NCI-H2107 treated with DMSO at 0.1 percent for 48 hours (cell line): ENCODE measurements at regions not wholly inside any gene's neighbourhood (a gene's known extent, or its start where the extent isn't known, plus 50 kb on each side); places are given as distances from the start of the nearest gene placed in this dataset.
"Not testable (repeated sequence)": the region's sequence is repeated elsewhere in the genome, so short reads cannot be mapped to it uniquely, and the experiment has no call there.

Experiments used
- DNase-seq: peaks from one replicate; lab custom pipeline; 2025; ENCODE audit not compliant: unreplicated experiment; lab: John Stamatoyannopoulos, UW

GRCh38 chr13:70541451-70541850, 433.2 kb upstream of the KLHL1 start:
- DNase-seq: no peak

- DNase-seq: no peak
Observed at GRCh38 chr13:70534466-70534865, 426.2 kb upstream of the KLHL1 start.

GRCh38 chr13:70529652-70530051, 421.4 kb upstream of the KLHL1 start:
- DNase-seq: no peak

GRCh38 chr13:70527599-70527998, 419.3 kb upstream of the KLHL1 start:
- DNase-seq: no peak

- no peak for DNase-seq
Observed at GRCh38 chr13:70523622-70524021, 415.4 kb upstream of the KLHL1 start.

GRCh38 chr13:70520275-70521036, 412.2 kb upstream of the KLHL1 start:
- DNase-seq: no peak

- DNase-seq: no peak
Observed at GRCh38 chr13:70518081-70518480, 409.8 kb upstream of the KLHL1 start.

- no peak for DNase-seq
Observed at GRCh38 chr13:70516226-70516625, 408.0 kb upstream of the KLHL1 start.

- not testable (repeated sequence) for DNase-seq
Observed at GRCh38 chr13:70511861-70512417, 403.7 kb upstream of the KLHL1 start.

GRCh38 chr13:70505809-70506208, 397.6 kb upstream of the KLHL1 start:
- DNase-seq: no peak

- no peak for DNase-seq
Observed at GRCh38 chr13:70502944-70503343, 394.7 kb upstream of the KLHL1 start.

GRCh38 chr13:70490320-70490935, 382.2 kb upstream of the KLHL1 start:
- no peak for DNase-seq

GRCh38 chr13:70484931-70485330, 376.7 kb upstream of the KLHL1 start:
- DNase-seq: no peak

- no peak for DNase-seq
Observed at GRCh38 chr13:70483599-70484276, 375.5 kb upstream of the KLHL1 start.

- DNase-seq: no peak
Observed at GRCh38 chr13:70473907-70474306, 365.7 kb upstream of the KLHL1 start.

GRCh38 chr13:70469077-70469476, 360.8 kb upstream of the KLHL1 start:
- no peak for DNase-seq

- DNase-seq: no peak
Observed at GRCh38 chr13:70457474-70457873, 349.2 kb upstream of the KLHL1 start.

- no peak for DNase-seq
Observed at GRCh38 chr13:70448820-70449219, 340.6 kb upstream of the KLHL1 start.

GRCh38 chr13:70432276-70432805, 324.1 kb upstream of the KLHL1 start:
- no peak for DNase-seq

- no peak for DNase-seq
Observed at GRCh38 chr13:70430256-70430655, 322.0 kb upstream of the KLHL1 start.

GRCh38 chr13:70424928-70425327, 316.7 kb upstream of the KLHL1 start:
- DNase-seq: no peak

GRCh38 chr13:70424428-70424827, 316.2 kb upstream of the KLHL1 start:
- DNase-seq: no peak
